ENCODE measurements at regions not wholly inside any gene's neighbourhood (a gene's known extent, or its start where the extent isn't known, plus 50 kb on each side); places are given as distances from the start of the nearest gene placed in this dataset.

DNA sequence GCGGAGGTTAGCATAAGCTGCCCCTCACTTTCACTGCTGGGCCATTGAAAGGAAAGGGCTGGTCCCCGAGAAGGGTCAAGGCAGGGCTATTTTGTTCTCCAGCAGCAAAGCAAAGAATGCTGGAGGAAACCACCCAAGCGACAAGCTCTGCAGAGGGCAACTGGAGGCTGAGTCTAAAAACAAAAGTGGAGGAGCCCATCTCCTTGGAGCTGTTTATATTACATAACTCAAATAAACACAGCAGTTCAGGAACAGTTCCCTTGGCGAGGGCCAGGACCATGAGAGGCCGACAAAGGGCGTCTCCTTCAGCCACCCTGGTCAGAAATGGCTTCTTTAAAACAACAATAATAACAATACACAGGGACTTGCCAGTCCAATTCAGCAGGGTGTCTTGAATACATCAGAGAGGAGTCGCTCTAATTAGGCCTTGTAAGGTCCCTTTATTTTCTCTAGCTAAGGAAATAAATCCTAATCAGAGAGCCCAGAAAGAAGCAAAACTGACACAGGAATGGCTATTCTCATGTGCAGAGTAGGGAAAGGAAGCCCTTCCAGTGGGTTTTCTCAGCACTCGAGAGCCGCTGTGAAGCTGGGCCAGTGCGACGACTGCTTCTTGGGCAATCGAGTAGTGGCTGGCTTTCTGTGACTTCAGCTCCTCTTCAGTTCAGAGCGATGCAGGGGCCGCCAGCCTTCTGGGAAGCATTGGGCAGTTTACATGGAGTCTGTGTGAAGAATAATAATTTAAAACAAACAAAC lies 57.0 kb upstream of the TARBP1 start:
- DNase-seq, result no peak

DNA sequence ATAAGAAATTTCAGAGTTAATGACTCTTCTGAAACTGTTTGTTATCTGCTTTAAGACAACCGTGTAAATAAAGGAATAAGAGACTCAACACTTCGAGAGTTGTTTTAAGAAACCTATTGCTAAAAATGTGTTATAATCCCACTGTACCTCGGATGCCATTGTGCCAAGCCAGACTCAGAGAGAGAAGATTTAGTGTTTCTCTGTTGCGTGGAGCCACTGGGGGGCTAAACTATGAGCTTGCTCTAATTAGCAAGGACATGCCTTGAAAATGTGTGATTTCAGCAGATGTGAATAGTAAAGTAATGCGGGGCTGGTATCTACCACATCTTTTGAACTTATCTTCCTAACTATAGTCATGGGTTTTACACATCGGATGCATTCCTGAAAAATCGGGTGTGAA lies 56.2 kb upstream of the TARBP1 start:
- DNase-seq, result no peak

DNA sequence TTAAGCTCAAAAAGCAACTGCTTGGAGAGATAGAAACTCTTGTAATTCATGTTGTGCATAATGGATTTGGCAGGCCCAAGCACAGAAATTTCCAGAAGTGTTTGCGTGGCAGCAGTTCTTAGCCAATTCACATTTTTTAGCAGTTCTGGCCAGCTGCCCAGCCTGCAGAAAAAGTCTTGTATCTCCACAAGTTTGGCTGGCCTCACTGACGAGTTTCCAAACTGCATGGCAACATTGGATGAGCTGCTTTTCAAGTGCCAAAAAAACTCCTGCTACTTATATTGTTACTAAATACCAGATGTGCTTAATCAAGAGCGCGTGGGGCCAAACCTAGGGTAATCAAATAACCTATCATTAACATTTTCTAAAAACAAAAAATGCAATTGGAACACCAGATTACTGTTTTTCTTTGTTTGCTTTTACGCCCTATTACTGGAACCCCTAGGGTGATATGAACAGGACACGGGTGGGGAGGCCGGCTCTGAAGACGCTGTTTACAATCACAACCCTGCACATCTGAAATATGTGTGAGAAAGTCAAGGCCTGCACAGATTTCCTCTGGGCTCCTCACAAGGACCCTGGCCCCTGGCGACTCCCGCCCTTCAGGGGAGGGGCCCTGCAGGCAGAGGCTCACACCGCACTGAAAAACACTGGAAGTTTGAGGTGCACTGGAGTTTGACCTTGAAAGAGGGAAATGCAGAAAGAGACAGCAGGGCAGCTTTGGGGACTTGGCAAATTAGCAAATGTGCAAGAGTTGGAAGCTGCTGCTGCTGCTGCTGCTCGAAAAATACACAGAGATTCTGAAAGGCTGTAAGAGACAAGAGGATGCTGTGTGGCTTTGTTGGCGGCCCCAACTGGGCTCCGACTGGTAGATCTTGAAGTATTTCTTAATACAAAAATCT lies 55.2 kb upstream of the TARBP1 start:
- peak; percentile 33 for DNase-seq

DNA sequence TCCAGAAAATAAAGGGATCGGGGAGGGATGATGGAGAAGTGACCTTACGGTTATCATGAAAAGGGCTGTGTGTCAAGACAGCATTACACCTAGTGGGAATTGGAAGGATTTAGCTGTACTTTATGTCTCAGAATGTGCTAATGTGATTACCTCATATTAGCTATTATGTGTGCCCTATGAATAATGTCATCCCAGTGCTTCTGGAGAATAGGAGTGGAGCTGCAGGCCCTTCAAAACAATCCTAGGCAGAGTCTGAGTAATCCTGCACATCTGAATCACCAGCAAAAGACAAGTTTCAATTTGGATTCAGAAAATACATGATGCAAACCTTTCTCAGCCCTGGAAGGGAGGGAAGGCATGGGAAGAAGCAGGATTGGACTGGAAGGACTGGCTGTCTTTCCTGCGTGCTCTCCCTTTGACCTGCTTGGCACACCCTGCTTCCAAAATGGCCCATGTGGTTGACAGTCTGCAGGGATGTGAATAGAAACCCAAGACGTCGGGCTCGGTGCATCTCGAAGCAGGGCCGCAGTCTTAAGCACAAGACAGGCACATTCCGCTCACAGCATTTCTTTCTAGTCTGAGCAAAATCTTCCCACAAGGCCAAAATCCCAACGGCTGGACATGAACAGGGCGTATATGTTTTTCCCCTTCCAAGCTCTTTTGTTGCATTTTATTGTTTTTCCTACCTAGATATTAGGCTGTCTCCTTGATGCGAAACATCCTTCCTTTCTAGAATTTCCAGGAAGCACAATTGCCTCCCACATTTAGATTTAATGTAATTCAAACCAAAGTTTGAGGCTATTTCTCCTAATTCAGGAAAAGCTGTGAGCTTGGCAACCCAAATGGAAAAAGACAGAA lies 54.3 kb upstream of the TARBP1 start:
- DNase-seq, result no peak

DNA sequence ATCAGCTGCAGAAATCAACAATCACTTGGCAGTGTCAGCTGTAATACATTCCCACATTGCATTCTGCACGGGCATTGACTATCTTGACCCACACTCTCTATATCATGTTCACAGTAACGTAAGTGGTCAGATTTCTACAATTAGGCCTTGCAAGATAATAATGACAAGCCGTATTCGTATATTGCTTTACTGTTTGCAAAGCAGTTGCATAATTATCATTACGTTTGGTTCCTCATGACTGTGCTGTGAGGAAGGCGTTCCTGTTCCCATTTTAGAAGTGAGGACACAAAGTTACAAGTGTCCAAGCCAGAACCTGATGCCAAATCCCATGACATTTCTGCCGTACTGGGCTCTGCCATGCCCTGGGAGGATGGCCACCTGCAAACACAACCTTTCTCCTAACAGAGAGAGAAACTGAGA lies 53.5 kb upstream of the TARBP1 start:
- no peak for DNase-seq

DNA sequence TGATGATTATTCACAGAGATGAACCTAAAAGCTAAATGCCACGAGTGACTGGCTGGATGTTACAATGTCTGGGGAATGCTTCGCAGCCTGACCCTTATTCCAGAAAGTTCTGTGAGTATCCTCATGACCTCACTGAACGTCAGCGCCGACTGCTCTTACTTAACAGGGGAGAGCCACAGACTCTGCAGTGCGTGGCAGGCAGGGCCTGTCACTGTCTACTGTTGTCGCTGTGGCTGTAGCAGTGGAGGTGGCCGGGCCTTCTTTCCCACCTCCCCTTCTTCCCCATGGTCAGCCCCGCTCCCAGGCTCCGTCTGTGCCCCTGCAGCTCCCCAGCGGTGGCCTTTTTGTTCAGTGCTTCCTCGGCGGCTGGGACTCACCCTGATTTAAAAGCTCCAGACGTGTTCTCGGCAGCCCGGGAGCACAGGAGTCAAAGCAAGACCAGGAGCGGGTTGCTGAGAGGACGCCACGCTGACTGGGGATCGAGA lies 52.2 kb upstream of the TARBP1 start:
- DNase-seq, result no peak

DNA sequence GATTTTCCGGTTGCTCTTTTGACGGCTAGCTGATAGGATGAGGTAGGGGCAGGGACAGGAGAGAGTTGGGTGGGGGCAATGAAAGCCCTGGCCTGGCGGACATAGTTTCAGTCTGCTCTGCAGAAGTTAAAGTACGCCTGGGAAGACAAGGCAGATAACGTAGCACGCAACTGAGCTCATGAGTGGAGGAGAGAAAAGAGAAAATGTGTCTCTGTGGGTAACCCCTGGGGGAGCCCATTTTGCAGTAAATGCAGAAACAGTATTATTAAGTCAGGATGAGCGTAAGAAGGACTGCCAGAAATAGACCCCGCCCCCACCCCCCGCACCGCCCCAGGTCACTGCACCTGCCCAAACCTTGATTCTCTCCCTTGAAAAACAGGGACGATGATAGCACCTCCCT lies 51.7 kb upstream of the TARBP1 start:
- DNase-seq, result no peak

DNA sequence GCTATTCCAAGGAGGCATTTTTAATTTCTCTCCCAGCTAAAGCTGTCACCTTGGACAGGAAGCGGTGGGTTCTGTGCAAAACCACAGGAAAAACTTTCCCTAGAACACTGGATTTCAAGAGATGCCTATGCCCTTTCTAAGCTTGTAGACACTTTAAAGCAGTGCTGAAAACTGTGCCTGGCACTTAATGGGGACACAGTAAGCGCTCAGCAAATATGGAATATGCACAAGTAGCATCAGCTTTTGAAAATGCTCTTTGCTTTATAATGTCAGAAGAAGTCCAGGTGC lies 50.9 kb upstream of the TARBP1 start:
- no peak for DNase-seq

DNA sequence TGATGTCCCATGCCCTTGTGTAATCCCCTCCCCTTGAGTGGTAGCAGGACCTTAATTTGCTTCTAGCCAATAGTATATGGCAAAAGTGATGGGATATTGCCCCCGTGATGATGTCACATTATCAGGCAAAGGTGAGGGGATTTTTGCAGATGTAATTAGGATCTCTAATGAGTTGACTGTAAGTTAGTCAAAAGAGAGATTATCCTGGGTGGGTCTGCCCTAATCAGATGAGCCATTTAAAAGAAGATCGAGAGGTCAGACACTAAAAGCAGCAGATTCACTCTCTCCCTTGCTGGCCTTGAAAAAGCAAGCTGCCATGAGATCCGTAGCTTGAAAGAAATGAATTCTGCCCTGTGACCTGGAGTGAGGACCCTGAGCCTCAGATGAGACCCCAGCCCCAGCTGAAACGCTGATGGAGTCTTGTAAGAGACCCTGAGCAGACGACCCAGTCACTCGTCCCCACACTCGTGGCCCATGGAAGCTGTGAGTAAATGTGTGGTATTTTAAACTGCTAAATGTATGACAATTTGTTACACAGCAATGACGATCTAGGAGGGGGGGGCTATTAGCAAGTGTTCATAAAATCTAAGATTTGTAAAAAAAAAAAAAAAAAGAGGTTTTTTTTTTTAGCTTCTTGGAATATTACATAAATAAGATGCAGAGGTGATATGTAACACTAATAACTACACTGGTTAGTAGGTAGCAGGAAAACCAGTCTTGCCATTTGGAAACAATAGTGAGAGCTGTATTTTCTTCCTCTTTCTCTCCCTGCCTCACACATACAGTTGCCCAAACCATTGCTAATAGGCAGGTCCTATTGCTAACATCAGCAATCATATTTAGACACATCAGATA lies 50.3 kb upstream of the TARBP1 start:
- no peak for DNase-seq
